ENCODE measurements at regions not wholly inside any gene's neighbourhood (a gene's known extent, or its start where the extent isn't known, plus 50 kb on each side); places are given as distances from the start of the nearest gene placed in this dataset.

DNA sequence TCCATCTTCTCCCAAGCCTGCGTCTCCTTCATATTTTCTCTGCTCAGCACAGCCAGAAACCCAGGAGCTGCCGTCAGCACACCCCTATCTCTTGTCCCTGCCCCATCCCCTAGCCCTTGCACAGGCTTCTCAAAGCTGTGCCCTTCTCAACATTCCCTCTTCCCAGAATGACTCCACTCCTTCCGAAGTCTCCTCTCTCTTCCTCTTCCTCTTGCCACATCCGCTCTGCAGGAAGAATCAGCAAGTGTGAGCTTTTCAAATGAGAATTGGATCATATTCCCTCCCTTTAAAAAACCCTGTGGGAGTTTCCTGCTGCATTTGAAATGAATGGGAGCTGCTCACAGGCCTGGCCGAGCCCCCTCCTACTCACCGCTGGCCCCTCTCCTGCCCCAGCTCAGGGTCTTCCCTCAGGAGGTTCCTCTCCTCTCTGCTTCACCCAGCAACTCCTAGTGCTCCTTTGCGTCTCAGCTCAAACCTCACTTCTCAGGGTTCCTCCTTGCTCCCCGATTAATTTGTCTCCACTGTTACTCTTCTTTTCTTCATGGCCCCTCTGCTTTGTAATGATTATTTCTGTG lies 528.5 kb upstream of the CCDC196 start:
- TF ChIP-seq, protein P1, sequence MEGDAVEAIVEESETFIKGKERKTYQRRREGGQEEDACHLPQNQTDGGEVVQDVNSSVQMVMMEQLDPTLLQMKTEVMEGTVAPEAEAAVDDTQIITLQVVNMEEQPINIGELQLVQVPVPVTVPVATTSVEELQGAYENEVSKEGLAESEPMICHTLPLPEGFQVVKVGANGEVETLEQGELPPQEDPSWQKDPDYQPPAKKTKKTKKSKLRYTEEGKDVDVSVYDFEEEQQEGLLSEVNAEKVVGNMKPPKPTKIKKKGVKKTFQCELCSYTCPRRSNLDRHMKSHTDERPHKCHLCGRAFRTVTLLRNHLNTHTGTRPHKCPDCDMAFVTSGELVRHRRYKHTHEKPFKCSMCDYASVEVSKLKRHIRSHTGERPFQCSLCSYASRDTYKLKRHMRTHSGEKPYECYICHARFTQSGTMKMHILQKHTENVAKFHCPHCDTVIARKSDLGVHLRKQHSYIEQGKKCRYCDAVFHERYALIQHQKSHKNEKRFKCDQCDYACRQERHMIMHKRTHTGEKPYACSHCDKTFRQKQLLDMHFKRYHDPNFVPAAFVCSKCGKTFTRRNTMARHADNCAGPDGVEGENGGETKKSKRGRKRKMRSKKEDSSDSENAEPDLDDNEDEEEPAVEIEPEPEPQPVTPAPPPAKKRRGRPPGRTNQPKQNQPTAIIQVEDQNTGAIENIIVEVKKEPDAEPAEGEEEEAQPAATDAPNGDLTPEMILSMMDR (IDR thresholded peaks at IDR 0.05; ENCODE audit: low read length), result no peak
- no peak for TF ChIP-seq EZH2 (optimal IDR thresholded peaks at IDR 0.05; ENCODE audit: low read depth, low read length)
